Neural cell (in vitro differentiated cells): ENCODE measurements at regions not wholly inside any gene's neighbourhood (a gene's known extent, or its start where the extent isn't known, plus 50 kb on each side); places are given as distances from the start of the nearest gene placed in this dataset.

Experiments used
- H2AFZ ChIP-seq: fragments of 200-600, 300-800 bp; sonication (generic), shearing (Covaris generic); 2 replicates; pipeline ENCODE4 v1.6.0; 2014; ENCODE audit warnings: low read depth, mild to moderate bottlenecking, antibody characterized with exemption, low read length, moderate library complexity
- H3F3A ChIP-seq: fragments of 200-600 bp; shearing (Covaris generic); 2 replicates; pipeline ENCODE4 v1.6.1; 2016; ENCODE audit warnings: mild to moderate bottlenecking, moderate library complexity, mixed read lengths, antibody characterized with exemption, low read length; ENCODE audit not compliant: insufficient read depth, poor library complexity, severe bottlenecking
- H3K27ac ChIP-seq: fragments of 200-600, 300-800 bp; sonication (generic), shearing (Covaris generic); 2 replicates; pipeline ENCODE4 v1.5.1; 2014; ENCODE audit warnings: mild to moderate bottlenecking, low read length, moderate library complexity
- H3K27me3 ChIP-seq: fragments of 300-800, 200-600 bp; sonication (generic), shearing (Covaris generic); 2 replicates; pipeline ENCODE4 v1.6.0; 2014; ENCODE audit warnings: mild to moderate bottlenecking, low read depth, low read length, moderate library complexity; ENCODE audit not compliant: insufficient read depth
- H3K36me3 ChIP-seq: fragments of 300-800, 200-600 bp; sonication (generic), shearing (Covaris generic); 2 replicates; pipeline ENCODE4 v1.5.1; 2014; ENCODE audit warnings: mild to moderate bottlenecking, antibody characterized with exemption, low read length, moderate library complexity; ENCODE audit not compliant: insufficient read depth
- H3K4me2 ChIP-seq: fragments of 300-800, 200-600 bp; sonication (generic), shearing (Covaris generic); 2 replicates; pipeline ENCODE4 v1.6.0; 2014; ENCODE audit warnings: mild to moderate bottlenecking, low read length
- H3K4me3 ChIP-seq: fragments of 300-800, 200-600 bp; sonication (generic), shearing (Covaris generic); 2 replicates; pipeline ENCODE4 v1.5.1; 2014; ENCODE audit warnings: mild to moderate bottlenecking, low read length, moderate library complexity
- H3K79me2 ChIP-seq: fragments of 200-600 bp; shearing (Covaris generic); replicated peaks from 2 replicates; pipeline ENCODE4 v1.6.0; 2014; ENCODE audit warnings: mild to moderate bottlenecking, low read length, moderate library complexity; ENCODE audit not compliant: insufficient read depth
- H3K9ac ChIP-seq: fragments of 300-800, 200-600 bp; sonication (generic), shearing (Covaris generic); 2 replicates; pipeline ENCODE4 v1.6.1; 2016; ENCODE audit warnings: mild to moderate bottlenecking, low read length, mixed read lengths
- H3K9me2 ChIP-seq: fragments of 200-600 bp; shearing (Covaris generic); 2 replicates; pipeline ENCODE4 v1.6.1; 2016; ENCODE audit warnings: mild to moderate bottlenecking, low read length, mixed read lengths; ENCODE audit not compliant: insufficient read depth
- H3K9me3 ChIP-seq: fragments of 200-600, 300-800 bp; sonication (generic), shearing (Covaris generic); 2 replicates; pipeline ENCODE4 v1.6.1; 2016; ENCODE audit warnings: mild to moderate bottlenecking, mixed run types, low read length, moderate library complexity, mixed read lengths
- H4K20me1 ChIP-seq: fragments of 200-600 bp; shearing (Covaris generic); 2 replicates; pipeline ENCODE4 v1.6.1; 2016; ENCODE audit warnings: mild to moderate bottlenecking, mixed run types; ENCODE audit not compliant: insufficient read depth
- EP300 ChIP-seq: fragments of 450-650 bp; conservative IDR thresholded peaks from 2 replicates; pipeline ENCODE4 v1.6.1; 2014; ENCODE audit warnings: antibody characterized with exemption, mild to moderate bottlenecking, moderate library complexity; ENCODE audit not compliant: poor library complexity, severe bottlenecking
- EZH2 ChIP-seq: fragments of 200-600, 300-800 bp; shearing (Covaris generic), sonication (generic); IDR thresholded peaks from 2 replicates; pipeline ENCODE4 v1.6.1; 2014; ENCODE audit warnings: antibody characterized with exemption, low read length, borderline replicate concordance, mild to moderate bottlenecking; ENCODE audit not compliant: insufficient read depth, poor library complexity, severe bottlenecking
- MXI1 ChIP-seq: fragments of 450-650 bp; conservative IDR thresholded peaks from 2 replicates; pipeline ENCODE4 v1.6.1; 2014; ENCODE audit warnings: antibody characterized with exemption, mild to moderate bottlenecking; ENCODE audit not compliant: poor library complexity, severe bottlenecking
- POLR2AphosphoS5 ChIP-seq: IDR thresholded peaks from 2 replicates; pipeline ENCODE4 v1.6.1; 2012
- RAD21 ChIP-seq: fragments of 450-650 bp; conservative IDR thresholded peaks from 2 replicates; pipeline ENCODE4 v1.6.1; 2014; ENCODE audit warnings: antibody characterized with exemption, mild to moderate bottlenecking, moderate library complexity
- SMC3 ChIP-seq: fragments of 450-650 bp; conservative IDR thresholded peaks from 2 replicates; pipeline ENCODE4 v1.6.1; 2014; ENCODE audit warnings: antibody characterized with exemption, mild to moderate bottlenecking, moderate library complexity; ENCODE audit not compliant: poor library complexity
- TAF1 ChIP-seq: IDR thresholded peaks from 2 replicates; pipeline ENCODE4 v1.6.1; 2012; ENCODE audit warnings: low read depth
- TF ChIP-seq, protein P1 (sequence below): IDR thresholded peaks from 2 replicates; pipeline ENCODE4 v1.6.1; 2012; ENCODE audit warnings: borderline replicate concordance
- TF ChIP-seq, protein P2 (sequence below): fragments of 450-650 bp; IDR thresholded peaks from 2 replicates; pipeline ENCODE4 v1.5.1; 2014; ENCODE audit warnings: antibody characterized with exemption, mild to moderate bottlenecking, moderate library complexity; ENCODE audit not compliant: poor library complexity, severe bottlenecking

DNA sequence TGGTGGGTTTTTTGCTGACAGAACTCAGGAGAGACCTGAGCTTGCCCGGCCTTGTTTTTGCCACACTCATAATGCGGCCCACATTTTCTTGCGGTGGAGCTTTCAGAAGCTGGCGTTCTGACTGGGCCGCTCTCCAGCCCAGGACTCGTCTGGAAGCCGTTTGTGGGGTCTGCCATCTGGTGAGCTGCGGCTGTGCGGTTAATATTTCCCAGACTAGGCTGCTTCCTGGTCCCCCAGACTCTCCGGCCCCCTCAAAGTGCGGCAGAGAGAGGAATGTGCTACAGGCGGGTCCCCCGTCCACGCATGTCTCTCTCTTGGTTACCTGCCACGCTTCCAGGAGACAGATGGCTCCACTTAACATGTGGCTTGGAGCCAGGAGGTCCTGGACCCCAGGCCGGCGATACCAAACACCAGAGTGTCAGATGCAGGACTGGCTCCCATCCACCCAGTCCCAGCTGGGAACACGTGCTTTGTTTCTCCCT lies 128.9 kb upstream of the PMEPA1 start:
- Histone ChIP-seq H3K9me3 (no peaks in the 10 kb centered on the region), H3K79me2 (no peaks in the 10 kb centered on the region), H2AFZ (no peak overlapping the region), H3K4me3 (no peak overlapping the region), H3F3A (no peaks in the 10 kb centered on the region), H3K27me3 (no peaks in the 10 kb centered on the region), H3K9ac (no peak overlapping the region), H3K36me3 (no peaks in the 10 kb centered on the region), H3K27ac (no peak overlapping the region), H3K4me2 (no peak overlapping the region), H3K9me2 (no peaks in the 10 kb centered on the region), H4K20me1 (no peaks in the 10 kb centered on the region)
- no peak for TF ChIP-seq EZH2
- no peak for TF ChIP-seq EP300
- TF ChIP-seq, protein P1, sequence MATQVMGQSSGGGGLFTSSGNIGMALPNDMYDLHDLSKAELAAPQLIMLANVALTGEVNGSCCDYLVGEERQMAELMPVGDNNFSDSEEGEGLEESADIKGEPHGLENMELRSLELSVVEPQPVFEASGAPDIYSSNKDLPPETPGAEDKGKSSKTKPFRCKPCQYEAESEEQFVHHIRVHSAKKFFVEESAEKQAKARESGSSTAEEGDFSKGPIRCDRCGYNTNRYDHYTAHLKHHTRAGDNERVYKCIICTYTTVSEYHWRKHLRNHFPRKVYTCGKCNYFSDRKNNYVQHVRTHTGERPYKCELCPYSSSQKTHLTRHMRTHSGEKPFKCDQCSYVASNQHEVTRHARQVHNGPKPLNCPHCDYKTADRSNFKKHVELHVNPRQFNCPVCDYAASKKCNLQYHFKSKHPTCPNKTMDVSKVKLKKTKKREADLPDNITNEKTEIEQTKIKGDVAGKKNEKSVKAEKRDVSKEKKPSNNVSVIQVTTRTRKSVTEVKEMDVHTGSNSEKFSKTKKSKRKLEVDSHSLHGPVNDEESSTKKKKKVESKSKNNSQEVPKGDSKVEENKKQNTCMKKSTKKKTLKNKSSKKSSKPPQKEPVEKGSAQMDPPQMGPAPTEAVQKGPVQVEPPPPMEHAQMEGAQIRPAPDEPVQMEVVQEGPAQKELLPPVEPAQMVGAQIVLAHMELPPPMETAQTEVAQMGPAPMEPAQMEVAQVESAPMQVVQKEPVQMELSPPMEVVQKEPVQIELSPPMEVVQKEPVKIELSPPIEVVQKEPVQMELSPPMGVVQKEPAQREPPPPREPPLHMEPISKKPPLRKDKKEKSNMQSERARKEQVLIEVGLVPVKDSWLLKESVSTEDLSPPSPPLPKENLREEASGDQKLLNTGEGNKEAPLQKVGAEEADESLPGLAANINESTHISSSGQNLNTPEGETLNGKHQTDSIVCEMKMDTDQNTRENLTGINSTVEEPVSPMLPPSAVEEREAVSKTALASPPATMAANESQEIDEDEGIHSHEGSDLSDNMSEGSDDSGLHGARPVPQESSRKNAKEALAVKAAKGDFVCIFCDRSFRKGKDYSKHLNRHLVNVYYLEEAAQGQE = no peak
- TF ChIP-seq, protein P2, sequence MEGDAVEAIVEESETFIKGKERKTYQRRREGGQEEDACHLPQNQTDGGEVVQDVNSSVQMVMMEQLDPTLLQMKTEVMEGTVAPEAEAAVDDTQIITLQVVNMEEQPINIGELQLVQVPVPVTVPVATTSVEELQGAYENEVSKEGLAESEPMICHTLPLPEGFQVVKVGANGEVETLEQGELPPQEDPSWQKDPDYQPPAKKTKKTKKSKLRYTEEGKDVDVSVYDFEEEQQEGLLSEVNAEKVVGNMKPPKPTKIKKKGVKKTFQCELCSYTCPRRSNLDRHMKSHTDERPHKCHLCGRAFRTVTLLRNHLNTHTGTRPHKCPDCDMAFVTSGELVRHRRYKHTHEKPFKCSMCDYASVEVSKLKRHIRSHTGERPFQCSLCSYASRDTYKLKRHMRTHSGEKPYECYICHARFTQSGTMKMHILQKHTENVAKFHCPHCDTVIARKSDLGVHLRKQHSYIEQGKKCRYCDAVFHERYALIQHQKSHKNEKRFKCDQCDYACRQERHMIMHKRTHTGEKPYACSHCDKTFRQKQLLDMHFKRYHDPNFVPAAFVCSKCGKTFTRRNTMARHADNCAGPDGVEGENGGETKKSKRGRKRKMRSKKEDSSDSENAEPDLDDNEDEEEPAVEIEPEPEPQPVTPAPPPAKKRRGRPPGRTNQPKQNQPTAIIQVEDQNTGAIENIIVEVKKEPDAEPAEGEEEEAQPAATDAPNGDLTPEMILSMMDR = no peak
- TF ChIP-seq RAD21 = no peak
- no peak for TF ChIP-seq TAF1
- TF ChIP-seq SMC3 = no peak
- TF ChIP-seq MXI1 = no peak
- TF ChIP-seq POLR2AphosphoS5 = no peak

DNA sequence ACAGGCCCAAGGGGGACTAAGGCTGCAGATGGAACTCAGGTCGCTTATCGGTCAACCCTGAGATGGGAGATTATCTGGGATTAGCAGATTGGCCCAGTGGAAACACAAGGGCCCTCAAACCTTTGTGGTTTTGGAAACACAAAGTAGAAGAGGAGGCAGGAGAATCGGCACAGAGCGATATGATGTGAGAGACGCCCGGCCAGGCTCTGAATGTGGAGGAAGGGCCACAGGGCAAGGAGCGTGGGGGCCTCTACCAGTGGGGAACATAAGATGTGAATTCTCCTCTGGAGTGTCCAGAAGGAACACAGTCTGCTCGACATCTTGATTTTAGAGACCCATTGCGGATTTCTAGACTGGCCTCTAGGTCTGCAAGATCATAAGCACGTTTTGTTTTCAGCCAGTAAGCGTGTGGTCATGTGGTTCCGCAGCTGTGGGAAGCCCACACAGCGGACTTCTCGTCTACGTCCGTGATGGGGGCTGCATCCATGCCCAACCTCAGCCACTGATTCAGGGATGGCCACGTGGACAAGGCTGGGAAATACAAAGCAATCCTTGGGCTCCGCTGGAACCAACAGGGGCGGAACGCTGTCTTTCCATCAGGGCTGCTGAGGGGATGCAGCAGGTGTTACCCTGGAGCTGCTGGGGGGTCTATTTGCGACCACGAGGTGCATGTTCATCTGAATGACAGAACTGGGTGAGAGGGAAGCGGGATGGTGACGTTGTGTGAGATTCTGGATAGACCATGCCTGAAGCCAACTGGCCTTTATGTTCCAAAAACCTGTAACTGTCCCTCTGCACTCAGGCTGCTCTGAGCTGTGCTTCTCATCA lies 127.6 kb upstream of the PMEPA1 start:
- no peak overlapping the region for H3K4me3 ChIP-seq
- no peak overlapping the region for H3K27ac ChIP-seq
- H3K36me3 ChIP-seq = no peaks in the 10 kb centered on the region
- no peak overlapping the region for H3K4me2 ChIP-seq
- no peaks in the 10 kb centered on the region for H3K9me2 ChIP-seq
- H3K9ac ChIP-seq = no peak overlapping the region
- H3K27me3 ChIP-seq = no peaks in the 10 kb centered on the region
- H3F3A ChIP-seq = no peaks in the 10 kb centered on the region
- no peaks in the 10 kb centered on the region for H4K20me1 ChIP-seq
- H3K79me2 ChIP-seq = no peaks in the 10 kb centered on the region
- TF ChIP-seq EZH2 (no peak), MXI1 (no peak), TAF1 (no peak), RAD21 (no peak), EP300 (no peak), POLR2AphosphoS5 (no peak), SMC3 (no peak)
- TF ChIP-seq, protein P2 = no peak
- TF ChIP-seq, protein P1 = no peak
- no peak overlapping the region for H2AFZ ChIP-seq
- H3K9me3 ChIP-seq = no peaks in the 10 kb centered on the region
